Activated CD4-positive, alpha-beta T cell treated with anti-CD3 and anti-CD28 coated beads, Interleukin-2, amount 50 U/mL, for 4 hours (primary cell): ENCODE measurements at regions not wholly inside any gene's neighbourhood (a gene's known extent, or its start where the extent isn't known, plus 50 kb on each side); places are given as distances from the start of the nearest gene placed in this dataset.
"Not testable (repeated sequence)": the region's sequence is repeated elsewhere in the genome, so short reads cannot be mapped to it uniquely, and the experiment has no call there.

Experiments used
- DNase-seq, 2 experiments: peaks; one replicate each; pipeline ENCODE4 v3.0.0-alpha.2; 2020

DNA sequence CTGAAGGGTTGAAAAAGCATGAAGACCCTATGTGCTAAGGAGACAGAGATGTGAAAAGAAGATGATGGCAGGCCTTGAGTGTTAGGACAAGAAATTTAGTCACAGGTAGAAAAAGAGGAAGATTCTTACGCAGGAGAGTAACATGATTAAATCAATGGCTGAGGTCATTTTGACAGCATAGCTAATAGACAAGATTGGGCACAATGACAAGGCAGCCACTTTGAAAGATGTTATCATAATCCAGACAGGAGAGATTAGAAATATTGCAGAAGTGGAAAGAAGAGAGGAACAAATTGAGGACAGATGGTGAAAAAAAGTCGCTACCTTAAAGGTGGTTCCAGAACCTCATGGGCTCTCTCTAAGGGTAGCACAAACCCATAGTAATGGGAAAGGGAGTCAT is 228.8 kb upstream of the DDHD1 start:
- no peak for DNase-seq

DNA sequence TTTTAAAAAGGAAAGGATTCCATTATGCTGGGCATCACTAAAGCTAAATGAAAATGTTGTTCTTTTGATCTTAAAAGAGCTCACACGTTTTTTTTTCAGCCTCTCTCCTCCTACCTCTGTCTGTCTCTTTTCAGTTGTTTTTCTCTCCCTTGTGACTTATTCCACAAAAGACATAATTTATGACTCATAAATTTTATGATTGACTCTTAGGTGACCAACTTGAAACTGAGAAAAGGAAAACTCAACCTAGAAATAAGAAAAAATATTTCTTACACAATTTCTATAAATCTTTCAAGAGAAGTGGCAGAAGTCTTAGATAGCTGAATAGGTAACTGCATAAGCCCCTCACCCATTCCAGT is 227.7 kb upstream of the DDHD1 start:
- DNase-seq = no peak

DNA sequence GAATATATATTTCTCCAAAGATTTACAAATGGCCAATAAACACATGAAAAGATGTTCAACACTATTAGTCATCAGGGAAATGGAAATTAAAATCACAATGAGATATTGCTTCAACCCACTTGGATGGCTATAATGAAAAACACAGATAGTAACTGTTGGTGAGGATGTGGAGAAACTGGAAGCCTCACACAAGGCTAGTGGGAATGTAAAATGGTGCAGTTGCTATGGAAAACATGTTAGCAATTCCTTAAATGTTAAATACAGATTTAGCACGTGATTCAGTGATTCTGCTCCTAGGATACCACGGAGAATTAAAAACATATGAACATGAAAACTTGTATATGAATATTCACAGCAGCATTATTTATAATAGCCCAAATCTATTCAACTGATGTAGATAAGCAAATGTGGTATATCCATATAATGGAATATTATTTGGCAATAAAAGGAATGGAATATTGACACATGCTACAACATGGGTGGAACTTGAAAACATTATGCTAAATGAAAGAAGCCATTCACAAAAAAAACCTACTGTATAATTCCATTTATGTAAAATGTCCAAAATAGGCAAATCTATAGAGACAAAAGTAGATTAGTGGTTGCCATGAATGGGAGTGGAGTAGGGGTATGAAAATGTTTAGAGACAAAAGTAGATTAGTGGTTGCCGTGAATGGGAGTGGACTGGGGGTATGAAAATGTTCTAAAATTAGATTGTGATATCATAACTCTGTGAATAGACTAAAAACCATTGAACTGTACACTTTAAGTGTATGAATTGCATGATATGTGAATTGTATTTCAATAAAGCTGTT is 227.1 kb upstream of the DDHD1 start:
- no peak for DNase-seq

DNA sequence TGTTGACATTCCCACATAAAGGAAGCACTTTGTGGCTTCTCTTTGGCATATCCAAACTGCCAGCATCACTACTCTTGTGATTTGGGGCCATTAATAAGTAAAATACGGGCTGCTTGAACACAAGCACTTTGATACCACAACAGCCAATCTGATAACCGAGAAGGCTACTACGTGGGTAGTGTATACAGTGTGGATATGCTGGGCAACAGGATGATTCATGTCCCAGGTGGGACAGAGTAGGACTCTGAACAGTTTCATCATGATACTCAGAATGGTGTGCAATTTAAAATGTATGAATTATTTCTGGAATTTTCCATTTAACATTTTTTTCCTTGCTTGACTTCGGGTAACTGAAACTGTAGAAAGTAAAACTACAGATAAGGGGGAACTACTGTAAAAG is 225.0 kb upstream of the DDHD1 start:
- DNase-seq = no peak

DNA sequence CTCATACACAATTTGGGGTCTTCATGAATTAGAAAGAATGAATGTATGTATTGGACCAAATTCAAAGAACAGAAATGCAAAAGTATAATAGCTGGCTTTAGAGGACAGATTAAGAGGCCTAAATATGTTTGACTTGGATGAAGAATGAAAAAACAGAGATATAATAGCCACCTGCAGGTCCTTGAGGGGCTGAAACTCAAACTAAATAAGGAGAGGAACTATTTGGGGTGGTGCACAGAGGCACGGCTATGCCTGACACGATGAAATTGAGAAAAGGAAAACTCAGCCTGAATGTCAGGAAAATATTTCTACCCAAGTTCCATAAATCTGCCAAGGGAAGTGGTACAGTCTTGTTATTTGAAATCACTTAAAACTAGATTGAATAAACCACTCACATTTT is 222.9 kb upstream of the DDHD1 start:
- DNase-seq = no peak

DNA sequence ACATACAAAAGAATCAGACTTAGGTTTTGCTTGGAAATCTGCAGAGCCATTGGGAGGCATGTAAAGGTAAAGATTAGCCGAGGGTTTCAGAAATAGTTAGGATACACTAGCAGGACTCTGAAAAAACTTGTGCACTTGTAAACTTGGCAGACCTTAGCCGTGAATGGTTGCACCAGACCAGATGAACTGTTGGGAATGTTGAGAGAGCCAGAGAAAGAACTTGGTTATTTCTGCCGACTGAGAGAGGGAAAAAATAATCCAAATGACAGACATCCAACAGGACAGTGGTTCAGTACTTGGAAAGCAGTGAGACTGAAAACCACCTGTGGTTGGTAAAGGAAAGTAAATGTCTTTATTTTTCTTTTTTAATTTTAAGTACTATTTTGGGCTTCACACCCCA is 222.5 kb upstream of the DDHD1 start:
- no peak for DNase-seq

DNA sequence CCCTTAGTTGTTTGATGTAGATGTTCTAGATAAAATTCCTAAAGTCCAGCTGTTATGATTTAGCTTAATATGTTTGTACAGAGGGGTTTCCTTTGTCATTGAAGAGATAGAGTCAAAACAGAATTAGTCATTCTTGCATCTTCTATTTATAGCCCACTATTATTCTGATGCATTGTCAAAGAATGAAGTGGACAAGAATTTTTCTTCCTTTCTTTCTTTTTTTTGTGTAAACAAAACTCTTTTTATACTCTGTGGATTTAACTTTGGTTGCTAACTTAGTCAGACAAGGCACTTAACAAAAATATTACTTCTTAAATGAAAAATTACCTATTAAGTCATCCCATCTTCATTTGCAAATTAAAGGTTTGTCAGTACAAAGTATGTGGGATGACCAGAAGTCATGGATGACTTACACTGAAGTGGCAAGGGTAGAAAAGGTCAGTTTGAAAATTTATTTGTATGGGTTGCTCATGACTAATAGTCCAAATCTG is 215.6 kb upstream of the DDHD1 start:
- no peak for DNase-seq

DNA sequence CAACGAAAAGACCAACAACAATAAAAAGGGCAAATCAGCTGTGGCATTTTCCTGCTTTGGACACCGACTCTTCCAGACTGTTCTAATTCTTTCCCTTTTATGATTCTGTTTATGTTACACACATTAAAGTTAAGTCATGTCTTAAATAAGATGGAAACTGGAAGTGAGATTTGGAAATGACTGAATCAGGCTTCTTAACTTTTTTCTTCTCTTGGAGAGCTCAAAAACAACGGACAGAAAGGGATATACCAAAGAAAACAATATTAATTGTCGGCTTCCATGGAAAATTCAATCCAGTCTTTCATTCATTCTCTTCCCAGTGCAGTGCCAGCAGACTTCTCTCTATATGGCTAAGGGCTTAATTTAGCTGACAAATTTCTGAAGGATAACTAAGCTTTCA is 214.9 kb upstream of the DDHD1 start:
- no peak for DNase-seq

DNA sequence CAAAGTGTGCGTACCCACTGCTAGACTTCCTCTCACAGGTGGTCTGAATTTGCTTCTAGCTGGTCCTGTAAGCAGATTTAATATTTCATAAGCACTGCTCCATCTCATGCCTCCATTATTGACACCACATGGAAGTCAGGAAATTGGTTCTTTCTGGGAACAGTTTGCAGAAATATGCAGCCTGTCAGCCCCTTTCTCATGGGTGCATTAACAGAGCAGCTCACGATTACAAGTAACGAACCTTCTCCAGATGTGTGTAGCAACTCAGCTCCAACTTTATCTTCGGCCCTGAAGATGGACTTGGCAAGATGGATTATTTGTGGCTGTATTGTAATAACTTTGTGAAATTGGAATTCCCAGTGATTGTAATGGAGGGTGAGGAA is 214.5 kb upstream of the DDHD1 start:
- DNase-seq = no peak

DNA sequence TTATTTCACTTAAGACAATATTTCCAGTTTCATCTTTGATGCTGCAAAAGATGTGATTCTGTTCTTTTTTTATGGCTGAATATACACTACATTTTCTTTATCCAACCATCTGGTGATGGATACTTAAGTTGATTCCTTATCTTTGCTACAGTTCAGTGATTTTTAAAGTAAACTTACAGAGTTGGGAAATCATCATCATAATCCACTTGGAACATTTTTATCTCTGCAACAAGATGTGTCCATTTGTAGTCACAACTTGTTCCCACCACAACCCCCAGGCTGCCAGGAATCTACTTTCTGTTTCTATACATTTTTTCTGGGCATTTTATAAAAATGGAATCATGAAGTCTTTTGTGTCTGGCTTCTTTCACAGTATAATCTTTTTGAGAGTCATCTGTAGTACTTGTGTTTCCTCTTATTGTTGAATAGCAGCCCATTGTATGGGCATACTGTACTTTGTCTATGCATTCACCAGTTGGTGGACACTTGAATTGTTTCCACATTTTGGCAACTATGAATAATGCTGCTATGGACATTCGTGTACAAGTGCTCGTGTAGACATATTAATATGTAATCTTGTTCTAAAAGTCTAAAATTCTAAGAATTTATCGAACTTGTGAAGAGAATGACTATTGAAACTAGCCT is 212.5 kb upstream of the DDHD1 start:
- no peak for DNase-seq

DNA sequence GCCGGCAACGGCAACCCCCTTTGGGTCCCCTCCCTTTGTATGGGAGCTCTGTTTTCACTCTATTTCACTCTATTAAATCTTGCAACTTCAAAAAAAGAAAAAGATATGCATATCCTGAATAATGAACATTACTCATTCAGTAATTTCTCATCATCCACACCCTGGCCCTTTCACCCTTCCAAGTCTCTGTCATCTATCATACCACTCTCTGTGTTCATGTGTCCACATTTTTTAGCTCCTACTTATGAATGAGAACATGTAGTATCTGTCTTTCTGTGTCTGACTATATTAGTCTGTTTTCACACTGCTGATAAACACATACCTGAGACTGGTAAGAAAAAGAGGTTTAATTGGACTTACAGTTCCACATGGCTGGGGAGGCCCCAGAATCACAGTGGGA is 209.8 kb upstream of the DDHD1 start:
- not testable (repeated sequence) for DNase-seq

DNA sequence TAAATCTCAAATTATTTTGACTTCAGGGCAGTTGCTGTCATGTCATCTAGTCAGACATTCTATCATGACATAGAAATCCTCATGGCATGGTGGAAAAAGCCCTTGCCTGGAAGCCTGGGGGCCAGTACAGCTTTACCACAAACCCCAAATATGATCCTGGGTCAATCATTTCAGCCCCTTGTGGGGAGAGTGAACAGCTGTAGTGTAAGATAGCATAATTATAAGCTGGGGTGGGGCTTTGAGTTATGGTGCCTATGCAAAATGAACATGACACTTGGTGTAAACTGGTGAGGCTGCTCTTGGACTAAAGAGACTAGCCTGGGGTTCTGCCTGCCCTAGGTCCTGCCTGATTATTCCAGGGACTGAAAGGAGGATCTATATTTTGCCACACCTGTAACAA is 207.7 kb upstream of the DDHD1 start:
- DNase-seq = no peak

DNA sequence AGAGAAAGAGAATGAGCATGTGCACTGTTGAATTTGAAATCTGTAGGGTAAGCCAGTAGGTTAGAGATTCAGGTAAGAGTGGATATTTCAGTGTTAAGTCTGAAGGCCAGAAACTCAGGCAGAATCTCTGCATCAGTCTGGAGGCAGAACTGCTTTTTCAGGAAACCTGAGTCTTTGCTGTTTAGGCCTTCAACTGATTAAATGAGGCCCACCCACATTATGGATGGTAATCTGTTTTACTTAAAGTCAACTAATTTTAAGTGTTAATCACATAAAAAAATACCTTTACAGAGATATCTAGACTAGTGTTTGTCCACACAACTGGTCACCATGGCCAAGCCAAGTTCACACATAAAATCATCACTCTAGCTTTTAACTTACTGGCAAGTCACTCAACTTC is 205.0 kb upstream of the DDHD1 start:
- no peak for DNase-seq

DNA sequence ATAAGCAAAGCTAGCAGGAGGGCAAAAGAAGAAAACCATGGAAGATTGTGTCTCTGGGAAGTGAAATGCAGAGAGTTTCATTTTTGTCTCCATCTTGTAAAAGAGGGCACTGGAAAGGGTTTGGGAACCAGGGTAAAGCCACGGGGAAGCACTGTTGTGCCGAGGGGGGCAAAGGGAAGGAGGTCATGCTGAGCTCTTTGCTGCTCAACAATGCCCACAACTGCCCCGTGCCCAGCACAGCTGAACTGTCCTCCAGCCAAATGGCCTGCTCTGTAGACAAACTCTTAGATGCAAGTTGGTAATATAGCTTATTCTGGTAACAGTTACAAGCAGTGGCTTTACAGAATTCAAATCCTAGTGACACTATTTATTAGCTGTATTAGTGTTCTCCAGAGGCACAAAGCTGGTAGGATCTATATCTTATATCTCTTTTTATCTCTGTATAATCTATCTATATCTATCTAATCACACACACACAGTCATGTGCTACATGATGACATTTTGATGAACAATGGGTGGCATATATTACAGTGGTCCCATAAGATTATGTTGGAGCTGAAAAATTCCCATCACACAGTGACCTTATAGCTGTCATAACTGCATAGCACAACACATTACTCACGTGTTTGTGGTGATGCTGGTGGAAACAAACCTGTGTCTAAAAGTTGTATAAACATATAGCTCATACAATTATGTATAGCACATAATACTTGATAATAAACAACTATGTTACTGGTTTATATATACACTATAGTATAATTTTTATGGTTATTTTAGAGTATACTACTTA is 203.4 kb upstream of the DDHD1 start:
- no peak for DNase-seq

DNA sequence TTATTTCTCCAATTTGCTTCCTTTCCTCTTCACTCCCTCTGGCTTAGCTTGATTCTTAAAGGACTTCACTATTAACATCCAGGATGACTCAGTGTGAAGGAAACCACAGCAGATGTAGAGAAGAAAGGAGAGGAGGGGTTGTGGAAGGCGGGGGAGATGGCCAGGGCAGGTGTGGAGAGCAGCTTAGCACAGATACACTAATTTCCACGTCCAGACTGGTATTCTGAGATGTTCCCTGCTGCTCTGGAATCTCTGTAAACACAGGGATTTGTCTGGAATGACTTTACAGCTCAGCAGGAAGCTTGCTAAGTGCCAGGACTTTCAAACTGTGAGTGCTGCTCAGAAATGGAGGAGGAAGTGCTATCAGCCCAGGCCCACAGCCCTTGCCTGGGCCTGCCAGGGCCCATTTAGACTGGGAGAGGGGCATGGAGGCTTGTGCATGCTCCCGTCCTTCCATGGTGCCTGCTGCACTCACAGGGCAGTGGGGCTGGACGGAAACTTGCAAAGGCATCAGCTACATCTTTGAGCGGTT is 202.5 kb upstream of the DDHD1 start:
- no peak for DNase-seq

DNA sequence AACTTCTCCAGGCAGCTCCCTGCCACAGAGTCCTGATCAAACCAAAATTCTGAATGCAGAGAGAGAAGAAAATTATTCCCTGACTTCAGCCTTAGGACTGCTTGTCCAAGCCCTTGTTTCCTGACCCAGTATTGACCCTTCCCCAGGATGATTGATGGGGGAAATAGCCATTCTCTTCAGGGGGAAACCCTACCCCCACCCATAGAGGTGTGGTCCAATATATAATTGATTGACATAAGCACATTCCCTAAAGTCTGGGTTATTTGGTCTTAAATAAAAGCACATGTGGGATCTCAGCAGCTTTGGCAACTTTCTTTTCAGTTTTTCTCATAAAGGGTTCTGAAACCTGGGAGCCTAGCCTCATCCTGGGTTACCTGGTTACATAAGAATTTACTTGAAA is 201.2 kb upstream of the DDHD1 start:
- DNase-seq = no peak

DNA sequence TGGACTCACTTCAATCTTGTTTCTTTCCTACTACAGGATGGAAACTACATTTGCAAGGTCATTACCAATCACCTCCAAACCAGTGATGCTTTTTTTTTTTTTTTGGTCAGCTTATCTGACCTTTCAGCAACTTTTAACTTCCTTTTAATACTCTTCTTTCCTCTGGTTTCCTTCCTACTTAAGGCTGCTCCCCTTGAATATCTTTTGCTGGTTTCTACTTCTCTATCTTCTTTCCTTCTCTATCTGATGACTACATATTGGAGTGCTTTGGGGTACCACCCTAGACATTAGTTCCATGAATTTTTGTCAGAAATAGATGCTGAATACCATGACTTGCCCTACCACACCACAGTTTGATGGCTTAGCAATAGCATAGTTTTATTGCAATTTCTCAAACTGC is 197.7 kb upstream of the DDHD1 start:
- no peak for DNase-seq

DNA sequence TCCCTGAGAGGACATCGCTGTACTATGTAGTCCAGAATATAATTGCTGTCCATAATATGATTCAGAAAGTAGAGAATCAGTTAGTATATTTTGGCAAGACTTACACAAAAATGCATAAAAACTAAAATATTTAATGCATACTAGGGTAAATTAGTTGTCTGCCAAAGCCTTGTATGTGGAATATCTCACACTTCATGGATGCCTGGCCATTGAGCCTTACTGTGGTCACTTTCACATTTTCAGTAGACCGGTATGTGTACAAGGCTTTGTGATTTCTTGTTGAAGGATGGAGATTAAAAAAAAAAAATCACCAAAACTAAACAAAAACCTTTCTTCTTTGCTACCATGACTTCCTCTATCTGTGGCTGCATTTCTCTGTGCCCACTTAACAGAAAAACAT is 197.3 kb upstream of the DDHD1 start:
- no peak for DNase-seq

DNA sequence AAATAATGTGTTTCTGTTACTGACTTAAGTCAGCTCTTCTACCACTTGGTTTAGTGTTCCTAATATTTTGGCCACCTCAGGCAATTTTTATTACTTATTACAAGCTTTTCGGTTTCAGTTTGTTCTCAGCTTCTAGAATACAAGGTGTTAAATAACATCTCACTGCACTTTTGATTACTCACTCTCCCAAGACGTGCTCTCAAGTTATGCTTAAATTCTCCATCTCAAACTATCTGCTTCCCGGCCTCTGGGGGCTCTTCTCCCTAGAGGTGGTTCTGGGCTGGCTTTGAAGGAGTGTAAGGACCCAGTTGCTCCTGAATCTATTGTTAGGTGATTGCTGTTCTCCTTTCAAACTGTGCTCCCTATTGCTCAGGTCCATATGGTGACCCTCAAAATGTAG is 193.9 kb upstream of the DDHD1 start:
- DNase-seq = no peak

DNA sequence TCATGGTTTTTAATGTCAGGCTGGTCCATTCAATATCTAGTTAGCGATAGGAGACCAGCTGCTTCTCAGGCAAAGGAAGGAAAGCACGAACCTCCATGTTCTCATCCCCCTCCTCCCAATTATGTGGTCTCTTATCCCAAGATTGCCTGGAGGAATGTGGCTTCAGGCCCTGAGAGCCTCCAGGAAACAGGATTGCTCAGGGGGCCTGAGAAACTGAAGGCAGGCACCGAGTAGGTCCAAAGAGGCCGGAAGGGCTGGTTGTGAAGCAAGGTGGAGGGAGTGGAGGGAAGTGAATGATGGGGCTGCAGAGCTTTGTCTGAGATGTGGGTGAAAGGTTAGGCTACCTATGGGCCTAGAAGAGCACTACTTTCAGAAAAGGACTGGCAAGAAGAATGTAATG is 188.2 kb upstream of the DDHD1 start:
- no peak for DNase-seq

DNA sequence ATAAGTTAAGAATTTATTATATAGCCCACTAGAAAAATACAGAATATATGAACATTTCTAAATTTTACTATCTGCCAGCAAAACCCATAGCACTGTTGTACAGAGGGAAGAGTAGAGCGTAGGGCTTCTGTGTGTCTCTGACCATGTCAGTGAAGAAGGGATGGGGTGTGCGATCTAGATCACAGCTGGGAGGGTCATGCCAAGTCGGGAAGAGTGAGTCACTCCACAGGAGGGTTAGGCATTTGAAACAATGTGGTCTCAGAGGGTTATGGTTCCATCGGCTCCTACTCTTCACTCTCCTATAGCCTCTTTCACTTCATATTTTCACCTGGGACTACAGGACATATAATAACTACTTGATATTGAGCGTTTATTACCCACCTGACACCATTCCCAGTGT is 185.1 kb upstream of the DDHD1 start:
- no peak for DNase-seq

DNA sequence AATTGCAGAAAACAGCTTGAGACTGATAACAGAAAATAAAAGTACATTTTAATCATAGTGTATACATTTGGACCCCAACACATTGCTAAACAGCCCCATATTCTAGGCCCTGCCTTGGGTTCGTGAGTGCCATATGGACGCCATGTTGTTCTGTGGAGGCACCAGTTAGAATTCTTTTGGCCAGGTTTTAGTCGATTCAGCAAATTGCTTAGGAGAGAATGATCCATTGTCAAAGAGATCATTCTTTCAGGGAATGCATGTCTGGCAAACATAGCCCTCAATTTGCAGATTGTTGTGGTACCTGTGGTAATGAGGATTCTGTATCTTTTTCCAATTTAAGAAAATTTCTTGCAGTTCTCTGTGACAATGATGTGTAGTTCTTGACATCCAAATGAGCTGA is 183.6 kb upstream of the DDHD1 start:
- DNase-seq = no peak

DNA sequence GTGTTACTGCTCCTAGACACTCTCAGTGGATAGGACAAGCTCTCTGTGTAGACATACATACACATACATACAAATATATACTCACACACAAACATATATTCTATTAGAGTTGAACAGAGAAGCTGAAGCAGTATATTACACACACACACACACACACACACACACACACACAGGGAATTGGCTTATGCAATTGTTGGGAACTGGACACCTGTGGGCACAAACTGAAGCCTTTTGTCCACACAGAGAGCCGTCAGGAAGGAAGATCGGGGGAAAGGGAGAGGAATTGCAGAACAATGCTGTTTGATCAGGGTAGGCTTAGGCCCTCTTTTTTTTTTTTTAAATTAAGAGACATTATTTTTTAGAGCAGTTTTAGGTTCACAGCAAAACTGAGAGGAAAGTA is 180.7 kb upstream of the DDHD1 start:
- no peak for DNase-seq

DNA sequence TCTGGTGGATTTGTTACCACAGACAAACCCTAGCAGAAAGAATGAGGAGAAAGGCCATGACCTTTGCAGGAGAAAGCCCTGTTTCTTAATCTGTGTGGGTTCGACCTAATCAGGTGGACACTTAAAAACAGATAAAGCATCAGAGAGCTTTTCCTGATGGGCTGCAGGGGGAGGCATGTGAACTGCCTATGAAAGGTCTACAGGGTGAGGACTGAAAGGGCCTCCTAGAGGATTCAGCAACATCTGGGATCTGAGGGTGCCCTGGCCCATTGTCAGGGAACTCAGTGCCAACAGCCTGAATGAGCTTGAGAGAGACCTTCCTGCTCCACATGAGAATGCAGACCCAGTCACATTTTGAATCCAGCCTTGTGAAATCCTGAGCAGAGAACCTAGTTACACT is 178.8 kb upstream of the DDHD1 start:
- no peak for DNase-seq
